NCI-H460 (cell line): ENCODE measurements at regions not wholly inside any gene's neighbourhood (a gene's known extent, or its start where the extent isn't known, plus 50 kb on each side); places are given as distances from the start of the nearest gene placed in this dataset.
"Not testable (repeated sequence)": the region's sequence is repeated elsewhere in the genome, so short reads cannot be mapped to it uniquely, and the experiment has no call there.

Experiments
- DNase-seq: peaks from one replicate; pipeline ENCODE4 v3.0.0-alpha.2; 2016; ENCODE audit warnings: low read depth; ENCODE audit errors: extremely low read depth

- not testable (repeated sequence) for DNase-seq
Observed at GRCh38 chr3:10109-10996, 186.2 kb upstream of the CHL1 start.

- DNase-seq, result no peak
Observed at GRCh38 chr3:11734-12133, 184.8 kb upstream of the CHL1 start.

GRCh38 chr3:14652-15051, 181.9 kb upstream of the CHL1 start:
- no peak for DNase-seq

- DNase-seq, result no peak
Observed at GRCh38 chr3:16366-16765, 180.2 kb upstream of the CHL1 start.

- no peak for DNase-seq
Observed at GRCh38 chr3:20421-20820, 176.1 kb upstream of the CHL1 start.

GRCh38 chr3:24006-24405, 172.6 kb upstream of the CHL1 start:
- DNase-seq, result no peak

- DNase-seq, result no peak
Observed at GRCh38 chr3:25056-25455, 171.5 kb upstream of the CHL1 start.

- not testable (repeated sequence) for DNase-seq
Observed at GRCh38 chr3:35985-36384, 160.6 kb upstream of the CHL1 start.

GRCh38 chr3:42871-43744, 153.5 kb upstream of the CHL1 start:
- DNase-seq, result peak; percentile 26

GRCh38 chr3:44028-44676, 152.4 kb upstream of the CHL1 start:
- no peak for DNase-seq

GRCh38 chr3:44941-45340, 151.6 kb upstream of the CHL1 start:
- not testable (repeated sequence) for DNase-seq

GRCh38 chr3:46576-46975, 150.0 kb upstream of the CHL1 start:
- no peak for DNase-seq

GRCh38 chr3:53441-53840, 143.1 kb upstream of the CHL1 start:
- DNase-seq, result not testable (repeated sequence)

GRCh38 chr3:54240-54639, 142.3 kb upstream of the CHL1 start:
- no peak for DNase-seq

GRCh38 chr3:56672-57071, 139.9 kb upstream of the CHL1 start:
- DNase-seq, result no peak

- no peak for DNase-seq
Observed at GRCh38 chr3:59854-60253, 136.7 kb upstream of the CHL1 start.

- DNase-seq, result no peak
Observed at GRCh38 chr3:63095-63765, 133.3 kb upstream of the CHL1 start.

- DNase-seq, result peak; percentile 83
Observed at GRCh38 chr3:69690-70089, 126.9 kb upstream of the CHL1 start.

- DNase-seq, result no peak
Observed at GRCh38 chr3:72776-73175, 123.8 kb upstream of the CHL1 start.

GRCh38 chr3:73271-73670, 123.3 kb upstream of the CHL1 start:
- no peak for DNase-seq
